DOHH2 (cell line): ENCODE measurements at regions not wholly inside any gene's neighbourhood (a gene's known extent, or its start where the extent isn't known, plus 50 kb on each side); places are given as distances from the start of the nearest gene placed in this dataset.

Source experiments
- CTCF ChIP-seq: fragments of 200-600 bp; sonication (generic); IDR thresholded peaks from one replicate; pipeline ENCODE4 v1.5.1; 2014; ENCODE audit warnings: antibody characterized with exemption, mild to moderate bottlenecking, low read depth, low read length; ENCODE audit not compliant: poor library complexity, severe bottlenecking
- EZH2phosphoT487 ChIP-seq: fragments of 200-600 bp; sonication (generic); IDR thresholded peaks from 2 replicates; pipeline ENCODE4 v1.6.1; 2017; ENCODE audit warnings: borderline replicate concordance, mild to moderate bottlenecking, antibody characterized with exemption, low read length, moderate library complexity, mixed read lengths

GRCh38 chr2:121137571-121137970 lies 147.4 kb downstream of the TFCP2L1 start:
- TF ChIP-seq CTCF (no peak), EZH2phosphoT487 (no peak)
